Caco-2 (cell line): ENCODE measurements at regions not wholly inside any gene's neighbourhood (a gene's known extent, or its start where the extent isn't known, plus 50 kb on each side); places are given as distances from the start of the nearest gene placed in this dataset.
A peak's percentile ranks its signal among the peaks of the same experiment; 100 is the strongest.

ENCODE experiments used
- BruUV-seq: library from RNA; stranded (reverse); fragments of 400-500 nt; replicated peaks from 2 replicates; lab custom pipeline; 2021; lab: Mats Ljungman, UMichigan
- CTCF ChIA-PET: fragments of 300-600 bp; sonication (Branson Sonifier 250); formaldehyde crosslinking; loops from one replicate; lab custom pipeline; 2022; ENCODE audit warnings: antibody characterized with exemption; lab: Charles Lee
- POLR2A ChIA-PET: fragments of 300-600 bp; sonication (Branson Sonifier 250); formaldehyde crosslinking; loops from one replicate; lab custom pipeline; 2022; ENCODE audit warnings: antibody characterized with exemption; lab: Charles Lee
- DNase-seq, 2 experiments: peaks; one replicate each; pipeline versions ENCODE4 v3.0.0 to v3.0.0-alpha.2; 2020 to 2022
- H3K27me3 ChIP-seq: replicated peaks from 2 replicates; pipeline ENCODE4 v1.6.0; 2011; ENCODE audit warnings: low read length; ENCODE audit not compliant: control insufficient read depth, insufficient read depth
- H3K36me3 ChIP-seq: 2 replicates; pipeline ENCODE4 v1.5.1; 2011; ENCODE audit warnings: low read length; ENCODE audit not compliant: control insufficient read depth, insufficient read depth
- H3K4me1 ChIP-seq: fragments of 250-450 bp; sonication (Bioruptor Pico); 2 replicates; pipeline ENCODE4 v1.5.1; 2020; ENCODE audit warnings: mild to moderate bottlenecking
- H3K4me3 ChIP-seq: 2 replicates; pipeline ENCODE4 v1.5.1; 2011; ENCODE audit warnings: low read depth, mild to moderate bottlenecking, control low read depth, low read length
- H3K9me3 ChIP-seq: fragments of 250-450 bp; sonication (Bioruptor Pico); 2 replicates; pipeline ENCODE4 v1.5.1; 2020; ENCODE audit warnings: mild to moderate bottlenecking, moderate library complexity
- H3K27ac Mint-ChIP-seq: one replicate; pipeline ENCODE4 v1.8.0; 2022; ENCODE audit warnings: mixed read lengths; ENCODE audit not compliant: unreplicated experiment
- H3K27me3 Mint-ChIP-seq: one replicate; pipeline ENCODE4 v1.8.0; 2022; ENCODE audit warnings: mixed read lengths; ENCODE audit not compliant: insufficient read depth, unreplicated experiment
- H3K36me3 Mint-ChIP-seq: one replicate; pipeline ENCODE4 v1.8.0; 2022; ENCODE audit warnings: mild to moderate bottlenecking, mixed read lengths; ENCODE audit not compliant: insufficient read depth, unreplicated experiment
- H3K4me1 Mint-ChIP-seq: one replicate; pipeline ENCODE4 v1.8.0; 2022; ENCODE audit warnings: low read depth, mixed read lengths; ENCODE audit not compliant: unreplicated experiment
- H3K4me3 Mint-ChIP-seq: one replicate; pipeline ENCODE4 v1.8.0; 2022; ENCODE audit warnings: mild to moderate bottlenecking, moderate library complexity, mixed read lengths; ENCODE audit not compliant: unreplicated experiment
- H3K9me3 Mint-ChIP-seq: one replicate; pipeline ENCODE4 v1.8.0; 2022; ENCODE audit warnings: mixed read lengths; ENCODE audit not compliant: unreplicated experiment
- intact Hi-C: fragments of 100-400 bp; cut with micrococcal nuclease; formaldehyde crosslinking; loops from one replicate; pipeline ENCODE4 v1.10.0; 2022; ENCODE audit not compliant: unreplicated experiment
- TF ChIP-seq, protein P1 (sequence below), 2 experiments: fragments of 200-600 bp in 1 of 2; IDR thresholded peaks; 1 replicate in 1 of 2; 2 replicates in 1 of 2; pipeline versions ENCODE4 v1.5.1 to v1.8.0; 2011 to 2022; ENCODE audit warnings: antibody characterized with exemption in 1 of 2, control low read depth in 1 of 2, inconsistent platforms in 1 of 2, low read depth in 1 of 2, low read length in 1 of 2, mild to moderate bottlenecking in 1 of 2, moderate library complexity in 1 of 2; ENCODE audit not compliant: insufficient read depth in 1 of 2, severe bottlenecking in 1 of 2, unreplicated experiment in 1 of 2

DNA sequence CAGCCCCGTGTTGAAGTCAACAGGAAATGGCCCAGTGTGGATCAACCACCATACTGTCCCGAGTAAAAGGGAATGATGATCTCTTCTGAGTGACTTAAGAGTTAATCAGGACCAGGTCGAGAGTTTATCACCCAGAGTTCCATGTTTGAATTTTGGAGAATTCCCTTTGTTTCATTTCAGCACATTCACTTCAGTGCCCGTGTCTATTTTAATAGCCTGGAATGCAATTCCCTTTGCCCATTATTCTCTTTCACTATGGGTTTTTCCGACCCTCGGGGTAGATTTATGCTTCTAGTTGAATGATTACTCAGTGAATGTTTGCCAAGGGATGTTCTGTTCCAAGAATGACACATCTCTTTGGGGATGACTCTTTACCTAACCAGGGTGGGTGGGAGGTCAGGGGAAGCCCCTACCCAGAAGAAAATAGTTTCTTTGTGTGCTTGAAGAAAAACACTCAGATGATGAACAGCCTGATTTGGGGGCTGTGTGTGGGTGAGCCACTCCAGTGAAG, 594.9 kb downstream of the INHBA start:
- Mint-ChIP-seq H3K27me3 (no peaks in the 10 kb centered on the region), H3K4me3 (peak overlapping the region; percentile 39), H3K4me1 (peaks cover 16% of the 10 kb centered on the region), H3K9me3 (peaks cover 9% of the 10 kb centered on the region), H3K36me3 (peaks cover 6% of the 10 kb centered on the region), H3K27ac (peak overlapping the region; percentile 49)
- intact Hi-C loops = no loop called here
- BruUV-seq = no TSS peak
- TF ChIP-seq, protein P1, sequence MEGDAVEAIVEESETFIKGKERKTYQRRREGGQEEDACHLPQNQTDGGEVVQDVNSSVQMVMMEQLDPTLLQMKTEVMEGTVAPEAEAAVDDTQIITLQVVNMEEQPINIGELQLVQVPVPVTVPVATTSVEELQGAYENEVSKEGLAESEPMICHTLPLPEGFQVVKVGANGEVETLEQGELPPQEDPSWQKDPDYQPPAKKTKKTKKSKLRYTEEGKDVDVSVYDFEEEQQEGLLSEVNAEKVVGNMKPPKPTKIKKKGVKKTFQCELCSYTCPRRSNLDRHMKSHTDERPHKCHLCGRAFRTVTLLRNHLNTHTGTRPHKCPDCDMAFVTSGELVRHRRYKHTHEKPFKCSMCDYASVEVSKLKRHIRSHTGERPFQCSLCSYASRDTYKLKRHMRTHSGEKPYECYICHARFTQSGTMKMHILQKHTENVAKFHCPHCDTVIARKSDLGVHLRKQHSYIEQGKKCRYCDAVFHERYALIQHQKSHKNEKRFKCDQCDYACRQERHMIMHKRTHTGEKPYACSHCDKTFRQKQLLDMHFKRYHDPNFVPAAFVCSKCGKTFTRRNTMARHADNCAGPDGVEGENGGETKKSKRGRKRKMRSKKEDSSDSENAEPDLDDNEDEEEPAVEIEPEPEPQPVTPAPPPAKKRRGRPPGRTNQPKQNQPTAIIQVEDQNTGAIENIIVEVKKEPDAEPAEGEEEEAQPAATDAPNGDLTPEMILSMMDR (IDR thresholded peaks at IDR 0.05; ENCODE audit: insufficient read depth in 1 of 2, low read depth in 1 of 2, low read length in 1 of 2, severe bottlenecking in 1 of 2, unreplicated experiment in 1 of 2) = no peak
- DNase-seq = no peak
- H3K27me3 ChIP-seq = no peaks in the 10 kb centered on the region
- no peaks in the 10 kb centered on the region for H3K36me3 ChIP-seq
- POLR2A ChIA-PET = no interaction called here
- no peak overlapping the region for H3K4me3 ChIP-seq
- CTCF ChIA-PET = no interaction called here
- no peaks in the 10 kb centered on the region for H3K9me3 ChIP-seq
- H3K4me1 ChIP-seq = peaks cover 29% of the 10 kb centered on the region

DNA sequence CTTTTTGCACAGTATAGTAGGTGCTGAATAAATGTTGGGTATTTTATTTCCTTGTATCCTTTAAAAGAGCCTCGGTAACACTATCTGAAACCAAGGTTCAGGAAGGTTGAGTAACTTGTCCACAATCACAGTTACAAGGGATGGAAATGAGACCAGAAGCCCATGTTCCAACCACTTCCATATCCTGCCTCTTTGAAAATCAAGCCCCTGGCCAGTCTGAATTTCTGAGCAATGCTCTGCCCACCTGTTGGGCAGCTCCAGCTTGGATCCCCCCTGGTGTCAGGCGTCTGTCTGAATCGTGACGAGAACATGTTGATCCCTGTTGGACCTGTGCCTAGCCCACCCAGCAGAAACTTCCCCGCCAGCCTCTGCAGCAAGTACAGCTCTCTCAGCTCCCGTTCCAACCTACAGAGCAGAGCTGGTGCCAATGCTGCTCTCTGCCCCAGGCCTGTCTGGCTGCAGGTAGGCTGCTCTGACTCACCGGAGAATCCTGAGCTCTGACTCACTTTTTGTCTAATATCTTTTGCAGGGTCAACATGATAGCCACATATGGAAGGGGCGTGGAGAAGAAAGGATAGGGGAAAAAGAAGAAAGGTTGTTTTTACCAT, 595.5 kb downstream of the INHBA start:
- Mint-ChIP-seq H3K27ac (peak overlapping the region; percentile 49), H3K9me3 (peaks cover 9% of the 10 kb centered on the region), H3K4me1 (peaks cover 16% of the 10 kb centered on the region), H3K36me3 (peaks cover 6% of the 10 kb centered on the region), H3K27me3 (no peaks in the 10 kb centered on the region), H3K4me3 (peak overlapping the region; percentile 39)
- POLR2A ChIA-PET = no interaction called here
- intact Hi-C loops = no loop called here
- Histone ChIP-seq H3K9me3 (no peaks in the 10 kb centered on the region), H3K4me3 (no peak overlapping the region), H3K4me1 (peaks cover 29% of the 10 kb centered on the region), H3K36me3 (no peaks in the 10 kb centered on the region), H3K27me3 (no peaks in the 10 kb centered on the region)
- CTCF ChIA-PET = no interaction called here
- TF ChIP-seq, protein P1 (IDR thresholded peaks at IDR 0.05; ENCODE audit: insufficient read depth in 1 of 2, low read depth in 1 of 2, low read length in 1 of 2, severe bottlenecking in 1 of 2, unreplicated experiment in 1 of 2) = no peak
- peak; percentile 47 to 66 for DNase-seq
- BruUV-seq = no TSS peak

DNA sequence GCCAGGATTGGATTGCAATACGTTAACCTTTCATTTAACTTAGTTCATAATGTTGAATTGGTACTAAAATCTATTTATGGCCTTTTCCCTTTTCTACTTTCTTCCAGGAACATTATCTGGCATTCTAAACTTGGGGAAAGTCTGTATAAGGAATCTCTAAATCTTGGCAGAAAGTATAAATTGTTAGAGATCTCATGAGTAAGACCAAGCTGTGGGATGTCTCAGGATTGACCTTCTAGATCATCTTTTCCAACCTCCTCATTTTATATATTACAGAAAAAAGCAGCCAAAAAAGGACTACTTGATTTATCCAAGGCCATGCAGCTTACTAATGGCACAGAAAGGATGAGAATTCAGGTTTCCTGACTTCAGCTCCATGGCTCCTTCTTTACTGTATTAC, 598.3 kb downstream of the INHBA start:
- H3K36me3 Mint-ChIP-seq = peaks cover 6% of the 10 kb centered on the region
- H3K4me3 Mint-ChIP-seq = no peak overlapping the region
- Histone ChIP-seq H3K9me3 (no peaks in the 10 kb centered on the region), H3K27me3 (no peaks in the 10 kb centered on the region), H3K4me3 (no peak overlapping the region), H3K4me1 (peaks cover 25% of the 10 kb centered on the region), H3K36me3 (no peaks in the 10 kb centered on the region)
- intact Hi-C loops = no loop called here
- ChIA-PET POLR2A (no interaction called here), CTCF (no interaction called here)
- H3K9me3 Mint-ChIP-seq = peaks cover 19% of the 10 kb centered on the region
- no peak for DNase-seq
- TF ChIP-seq, protein P1 (IDR thresholded peaks at IDR 0.05; ENCODE audit: insufficient read depth in 1 of 2, low read depth in 1 of 2, low read length in 1 of 2, severe bottlenecking in 1 of 2, unreplicated experiment in 1 of 2) = no peak
- no peak overlapping the region for H3K27ac Mint-ChIP-seq
- H3K4me1 Mint-ChIP-seq = peaks cover 16% of the 10 kb centered on the region
- BruUV-seq = no TSS peak
- H3K27me3 Mint-ChIP-seq = no peaks in the 10 kb centered on the region
